Stimulated activated CD4-positive, alpha-beta T cell treated with anti-CD3 and anti-CD28 coated beads, Interleukin-4, amount 100 ng/mL, for 48 hours (primary cell): ENCODE measurements at regions not wholly inside any gene's neighbourhood (a gene's known extent, or its start where the extent isn't known, plus 50 kb on each side); places are given as distances from the start of the nearest gene placed in this dataset.

Source experiments
- DNase-seq, 2 donors: peaks; one replicate each; pipeline ENCODE4 v3.0.0-alpha.2; 2020; ENCODE audit warnings: low read depth in 2 of 2

DNA sequence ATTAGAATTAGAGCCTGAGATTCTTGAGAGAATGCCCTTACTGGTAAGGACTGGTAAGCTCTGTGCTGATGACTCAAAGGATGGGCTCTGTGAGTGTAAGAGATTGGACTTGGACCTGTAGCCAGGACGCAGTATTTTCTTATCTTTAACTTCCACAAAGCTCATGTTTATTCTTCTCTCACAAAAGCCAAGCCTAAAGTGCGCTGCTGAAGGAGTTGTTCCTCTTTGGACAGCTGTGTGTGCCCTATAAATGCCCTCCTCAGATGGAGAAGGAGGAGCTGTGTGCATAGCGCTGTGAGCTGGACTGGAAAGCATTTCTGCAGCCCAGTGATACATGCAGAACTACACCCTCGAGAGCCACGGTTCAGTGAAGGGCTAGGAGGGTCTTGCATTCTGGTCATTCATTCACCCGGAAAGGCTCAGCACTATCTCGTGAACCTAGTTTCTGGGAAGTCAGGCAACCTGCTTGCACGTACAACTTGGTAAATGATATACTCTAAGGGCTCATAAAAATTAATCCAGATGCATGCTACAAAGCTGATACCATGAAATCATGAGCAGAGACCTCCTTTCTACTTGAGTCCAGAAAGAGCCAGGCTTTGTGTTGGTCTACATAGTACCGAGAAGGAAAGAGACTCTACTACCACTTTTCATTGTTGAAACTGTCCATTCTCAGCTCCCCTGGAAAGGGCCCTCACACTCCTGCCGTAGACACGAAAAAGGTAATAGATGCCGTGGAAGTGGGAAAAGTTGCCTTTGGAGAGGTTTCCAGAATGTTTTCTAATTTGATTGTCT is 103.0 kb upstream of the TBL1XR1 start:
- no peak for DNase-seq

DNA sequence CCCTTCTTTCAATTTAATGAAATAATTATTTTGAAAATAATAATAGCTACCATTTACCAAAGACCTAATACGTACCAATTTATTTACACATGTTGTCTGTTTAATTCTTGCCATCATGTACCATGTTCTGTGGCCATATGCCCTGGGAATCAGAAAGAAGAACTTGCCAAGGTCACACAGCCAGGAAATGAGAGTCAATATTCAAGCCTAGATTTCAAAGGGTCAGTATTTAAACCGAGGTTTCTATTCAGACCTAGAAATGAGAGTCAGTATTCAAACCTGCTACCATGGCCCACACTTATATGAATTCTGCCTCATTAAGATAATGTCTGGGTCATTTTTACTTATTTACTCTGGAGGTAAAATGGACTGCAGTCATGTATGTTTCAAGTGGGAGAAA is 103.6 kb upstream of the TBL1XR1 start:
- no peak for DNase-seq

DNA sequence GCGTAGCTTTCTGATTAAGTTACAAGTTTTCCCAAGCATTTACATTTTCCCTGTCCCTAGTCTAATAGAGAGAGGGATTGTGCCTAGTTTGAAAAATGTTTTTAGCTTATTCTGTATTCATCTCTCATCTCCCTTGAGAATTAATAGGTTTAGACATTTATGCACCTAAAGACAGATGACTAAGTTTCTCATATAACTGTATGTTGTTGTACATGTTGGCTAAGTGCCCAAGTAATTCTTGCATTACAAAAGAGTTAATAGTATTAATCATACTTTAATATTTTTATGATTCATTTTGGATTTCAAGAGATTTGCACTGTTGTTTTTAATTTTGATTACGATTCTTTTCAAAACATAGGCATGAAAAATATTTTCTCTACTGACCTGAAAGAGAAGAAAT is 109.0 kb upstream of the TBL1XR1 start:
- no peak for DNase-seq

DNA sequence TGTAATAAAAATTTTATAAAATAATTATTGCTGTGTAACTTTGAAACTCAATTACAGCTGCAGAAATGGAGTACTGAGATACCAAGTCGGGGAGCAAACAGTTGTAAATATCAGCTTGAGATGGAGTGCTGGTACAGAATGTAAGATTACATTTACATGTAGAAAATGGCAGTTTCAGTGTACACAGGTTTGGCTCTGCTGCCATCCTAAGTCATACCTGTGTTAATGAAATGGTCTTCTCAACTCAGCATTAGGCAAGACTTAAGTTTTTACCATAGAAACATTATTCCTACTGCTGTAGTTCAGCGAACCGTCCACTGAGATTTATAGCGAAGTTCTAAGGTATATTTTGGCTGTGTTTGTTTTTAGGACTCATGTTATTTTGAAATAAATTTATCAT is 110.1 kb upstream of the TBL1XR1 start:
- no peak for DNase-seq

DNA sequence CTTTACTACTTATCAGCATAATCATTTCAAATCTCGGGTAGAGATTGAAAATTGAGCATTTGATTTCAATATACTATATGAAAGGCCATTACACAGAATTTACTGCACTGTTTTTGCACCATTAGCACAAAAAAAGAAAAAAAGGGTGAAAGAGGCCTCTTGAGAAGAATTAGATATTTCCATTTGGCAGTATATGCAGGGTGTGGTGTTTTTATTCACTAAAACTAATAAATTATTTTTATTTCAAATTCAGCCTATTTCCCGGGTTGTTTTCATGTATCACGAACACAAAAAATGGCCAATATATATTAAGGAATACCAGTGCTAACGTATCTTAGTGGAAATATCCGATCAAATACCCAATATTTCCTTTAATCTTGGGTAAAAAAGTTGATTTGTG is 110.5 kb upstream of the TBL1XR1 start:
- no peak for DNase-seq

DNA sequence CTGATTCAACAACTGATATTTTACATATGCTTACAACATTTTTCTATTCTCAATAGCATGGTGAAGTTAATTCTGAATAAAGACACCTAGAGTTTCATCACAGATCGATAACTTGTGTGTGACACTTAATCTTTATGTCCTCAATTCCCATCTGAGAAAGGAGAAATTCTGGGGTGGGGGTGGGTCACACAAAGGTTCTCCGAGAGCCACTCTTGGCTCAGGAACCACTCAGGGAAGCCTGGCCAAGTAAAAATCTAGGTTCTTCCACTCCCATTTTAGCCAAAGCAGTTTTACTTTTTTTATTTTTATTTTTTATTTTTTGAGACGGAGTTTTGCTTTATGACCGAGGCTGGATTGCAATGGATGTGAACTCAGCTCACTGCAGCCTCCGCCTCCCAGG is 111.0 kb upstream of the TBL1XR1 start:
- no peak for DNase-seq

DNA sequence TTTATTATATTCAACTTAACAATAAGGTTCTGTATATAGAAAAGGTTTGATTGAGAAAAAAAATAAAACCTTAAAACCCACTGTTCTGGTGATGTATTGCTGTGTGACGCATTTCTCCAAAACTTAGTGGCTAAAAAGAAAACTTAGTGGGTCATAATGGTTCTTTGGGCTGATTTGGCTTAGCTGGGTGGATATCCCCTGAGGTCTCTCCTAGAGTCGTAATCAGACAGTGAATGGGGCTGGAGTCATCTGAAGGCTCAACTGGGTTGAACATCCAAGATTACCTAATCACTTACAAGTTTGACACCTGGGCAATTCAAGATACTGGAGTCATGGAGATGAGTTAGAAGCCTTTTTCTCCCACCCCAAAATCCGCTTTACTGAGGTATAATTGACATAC is 111.6 kb upstream of the TBL1XR1 start:
- DNase-seq = no peak

DNA sequence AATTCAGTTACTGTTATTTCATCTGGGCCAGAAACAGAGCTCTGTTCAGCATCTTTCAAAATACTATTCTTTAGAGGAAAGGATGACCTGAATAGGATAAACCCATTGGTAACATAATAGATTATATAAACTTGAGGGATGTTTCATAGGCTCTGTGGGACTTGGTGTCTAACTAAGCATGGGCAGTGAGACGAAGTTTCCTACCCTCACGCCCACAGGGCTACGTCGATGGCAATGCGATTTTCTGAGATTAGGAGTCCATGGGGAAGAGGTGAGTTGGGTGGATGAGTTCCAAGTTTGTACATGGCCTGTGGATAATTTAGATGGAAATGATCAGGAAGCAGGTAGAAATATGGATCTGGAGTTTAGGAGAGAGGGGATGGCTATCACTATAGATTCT is 115.2 kb upstream of the TBL1XR1 start:
- DNase-seq = no peak

DNA sequence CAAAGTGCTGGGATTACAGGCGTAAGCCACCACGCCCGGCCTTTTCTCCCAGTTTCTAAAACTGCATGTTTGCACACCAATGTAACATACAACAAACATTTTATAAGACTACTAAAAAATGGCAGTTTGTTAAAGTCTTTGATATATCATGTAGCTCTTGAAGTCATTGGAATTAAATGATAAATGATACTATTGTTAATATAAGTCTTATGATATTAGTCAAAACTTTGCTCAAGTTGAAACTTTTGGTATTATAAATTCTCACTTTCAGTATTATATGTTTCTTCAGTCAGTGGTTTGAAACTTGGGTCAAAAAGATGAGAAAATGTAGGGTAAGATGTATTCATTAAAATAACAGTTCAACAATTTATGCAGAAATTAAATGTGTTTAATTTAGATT is 117.6 kb upstream of the TBL1XR1 start:
- no peak for DNase-seq

DNA sequence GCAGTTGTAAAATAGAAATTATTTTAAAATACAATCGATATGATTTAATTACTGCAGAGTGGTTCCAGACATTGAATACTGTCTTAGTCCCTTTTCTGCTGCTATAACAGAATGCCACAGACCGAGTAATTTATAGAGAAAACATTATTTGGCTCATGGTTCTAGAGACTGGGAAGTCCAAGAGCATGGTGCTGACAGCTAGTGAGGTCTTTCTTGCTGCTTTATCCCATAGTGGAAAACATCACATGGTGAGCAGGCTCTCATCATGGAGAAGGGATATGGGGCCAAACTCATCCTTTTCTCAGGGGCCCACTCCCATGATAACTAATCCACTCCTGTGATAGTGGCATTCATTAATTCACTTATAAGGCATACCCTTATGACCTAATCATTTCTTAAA is 120.0 kb upstream of the TBL1XR1 start:
- no peak for DNase-seq

DNA sequence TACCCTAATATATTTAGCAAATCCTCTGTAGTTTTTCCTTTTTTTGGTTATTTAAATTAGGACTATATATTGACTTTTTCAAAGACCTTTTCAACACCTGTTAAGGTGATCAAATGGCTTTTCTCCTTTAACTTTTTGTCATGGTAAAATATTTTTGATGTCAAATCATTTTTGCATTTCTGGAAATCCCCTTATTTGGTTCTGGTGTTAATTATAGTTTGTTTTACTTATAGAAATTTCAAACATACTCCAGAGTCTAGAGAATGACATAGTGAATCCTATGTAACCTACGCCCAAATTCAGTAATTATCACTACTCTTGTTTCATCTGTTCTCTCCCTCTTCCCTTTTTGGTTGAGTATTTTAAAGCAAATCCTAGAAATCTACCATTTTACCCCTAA is 121.3 kb upstream of the TBL1XR1 start:
- DNase-seq = no peak

DNA sequence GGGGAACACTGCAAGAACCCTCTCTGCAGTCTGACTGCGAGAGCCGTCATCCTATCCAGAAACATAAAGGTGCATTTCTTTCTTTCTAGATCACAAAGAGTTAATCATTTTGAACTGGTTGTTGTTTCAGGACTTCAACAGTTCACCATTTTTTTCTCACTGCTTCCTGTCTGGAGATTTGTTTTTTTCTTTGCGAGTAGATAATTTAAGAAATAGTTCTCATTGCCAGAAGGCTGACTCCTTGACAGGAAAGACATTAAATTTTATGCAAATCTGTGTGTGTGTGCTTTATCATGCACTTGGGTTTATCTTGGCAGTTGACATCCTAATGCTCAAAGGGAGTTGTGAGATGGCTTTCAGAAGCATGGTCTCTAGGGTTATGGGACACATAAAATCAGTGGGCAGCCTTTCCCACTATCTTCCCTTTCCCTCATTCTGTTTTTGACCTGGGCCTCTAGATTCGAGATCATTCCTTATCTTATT is 123.5 kb upstream of the TBL1XR1 start:
- no peak for DNase-seq

DNA sequence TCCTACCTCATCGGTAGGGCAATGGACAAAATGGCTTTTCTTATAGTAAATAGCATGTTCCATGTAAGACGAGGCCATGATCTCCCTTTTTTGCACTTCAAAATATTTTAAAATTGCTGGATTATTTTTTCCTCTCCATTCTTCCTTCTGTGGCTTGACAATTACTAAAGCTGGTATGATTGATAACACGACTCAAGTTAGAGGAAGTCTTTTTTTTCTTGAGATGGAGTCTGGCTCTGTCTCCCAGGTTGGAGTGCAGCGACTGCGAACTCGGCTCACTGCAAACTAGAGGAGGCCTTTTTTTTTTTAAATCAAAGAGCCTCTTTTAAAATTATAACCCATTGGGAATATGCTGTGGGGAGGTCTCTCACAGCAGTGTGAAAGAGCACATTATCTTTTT is 124.5 kb upstream of the TBL1XR1 start:
- DNase-seq = no peak

DNA sequence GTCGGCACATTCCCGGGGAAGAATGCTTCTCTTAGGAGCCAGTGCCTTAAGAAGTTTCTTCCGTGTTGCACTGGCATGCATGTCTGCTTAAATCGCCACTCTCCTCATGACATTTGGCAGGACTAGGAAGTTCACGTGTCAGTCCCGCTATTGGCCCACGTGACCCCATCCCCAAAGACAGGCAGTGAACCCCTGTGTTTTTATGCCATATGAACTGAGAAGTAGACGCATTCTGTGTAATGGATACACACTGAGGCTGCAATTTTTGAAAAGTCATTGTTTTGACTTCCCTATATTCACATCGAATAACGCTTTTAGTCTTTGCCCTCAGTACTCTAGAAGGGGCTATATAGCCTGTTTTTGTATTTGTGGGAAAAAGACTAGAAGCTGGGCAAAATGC is 125.6 kb upstream of the TBL1XR1 start:
- no peak for DNase-seq

DNA sequence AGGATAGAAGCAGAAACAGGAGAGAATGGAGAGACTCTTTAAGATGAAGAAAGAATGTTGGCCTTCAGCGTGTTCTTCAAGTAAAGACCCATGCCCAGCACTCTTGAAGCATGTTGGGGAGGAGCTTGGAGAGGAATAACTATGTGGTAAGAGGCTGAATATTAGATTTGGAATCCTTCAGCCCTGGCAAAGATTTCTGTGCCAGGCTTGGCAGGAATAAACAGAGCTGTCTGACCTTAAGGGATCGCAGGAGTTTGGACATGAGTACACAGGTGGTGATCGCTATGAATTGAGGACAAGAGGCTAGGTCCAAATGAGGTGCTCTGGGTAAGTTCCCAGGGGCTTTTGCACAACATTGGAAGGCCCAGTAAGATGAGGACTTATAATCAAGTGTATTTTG is 132.6 kb upstream of the TBL1XR1 start:
- no peak for DNase-seq

DNA sequence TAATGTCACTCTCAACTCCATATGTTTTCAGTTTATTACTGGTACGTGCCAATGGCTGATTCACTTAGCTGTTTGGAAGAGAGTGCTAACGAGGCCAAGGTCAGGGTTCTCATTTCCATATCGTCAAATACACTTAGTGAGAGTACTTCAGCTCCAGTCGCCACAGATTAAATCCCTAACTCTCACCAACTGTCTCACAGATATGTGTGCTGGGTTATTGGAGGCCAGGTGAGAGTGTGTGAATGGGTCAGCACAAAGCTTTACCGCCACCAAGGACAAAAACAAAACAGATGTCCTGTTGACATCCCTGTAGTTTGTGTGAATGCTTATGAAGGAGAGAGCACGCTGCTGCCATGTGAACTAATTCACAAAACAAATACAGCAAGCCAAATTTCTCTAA is 133.5 kb upstream of the TBL1XR1 start:
- no peak for DNase-seq

DNA sequence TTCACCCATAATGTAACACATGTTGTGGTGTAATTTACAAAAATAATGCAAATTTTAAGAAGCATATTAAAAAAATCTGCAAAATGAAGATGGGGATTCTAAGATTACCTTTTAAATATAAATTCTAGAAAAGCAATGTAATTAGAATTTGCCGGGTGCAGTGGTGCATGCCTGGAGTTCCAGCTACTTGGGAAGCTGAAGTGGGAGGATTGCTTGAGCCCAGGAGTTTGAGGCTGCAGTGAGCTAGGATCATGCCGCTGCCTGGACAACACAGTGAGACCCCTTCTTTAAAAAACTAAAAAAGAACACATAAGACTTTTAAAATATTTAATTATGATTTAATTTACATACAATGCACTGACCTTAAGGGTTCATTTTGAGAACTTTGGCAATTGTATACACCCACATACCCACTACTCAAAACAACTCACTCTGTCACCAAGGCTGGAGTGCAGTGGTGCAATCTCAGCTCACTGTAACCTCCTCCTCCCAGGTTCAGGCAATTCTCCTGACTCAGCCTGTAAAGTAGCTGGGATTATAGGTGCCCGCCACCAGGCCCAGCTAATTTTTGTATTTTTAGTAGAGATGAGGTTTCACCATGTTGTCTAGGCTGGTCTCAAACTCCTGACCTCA is 134.0 kb upstream of the TBL1XR1 start:
- DNase-seq = no peak

DNA sequence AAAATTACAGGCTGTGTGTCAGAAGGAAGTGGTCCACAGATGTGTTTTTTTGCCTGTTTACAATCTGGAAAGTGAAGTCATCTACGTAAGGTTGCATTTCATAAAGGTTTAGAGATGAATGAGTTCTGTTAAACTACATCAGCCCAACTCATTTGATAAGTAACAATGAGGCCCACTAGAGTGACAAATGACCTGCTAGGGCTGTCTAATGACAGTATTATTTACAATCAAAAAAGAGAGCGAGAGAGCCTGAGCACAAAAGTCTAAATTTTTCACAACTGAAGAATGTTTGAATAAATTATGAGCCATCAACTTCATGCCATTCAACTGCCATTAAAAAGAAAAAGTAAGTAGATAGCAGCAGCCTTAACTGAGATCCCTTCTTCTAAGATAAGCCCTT is 135.7 kb upstream of the TBL1XR1 start:
- DNase-seq = no peak

DNA sequence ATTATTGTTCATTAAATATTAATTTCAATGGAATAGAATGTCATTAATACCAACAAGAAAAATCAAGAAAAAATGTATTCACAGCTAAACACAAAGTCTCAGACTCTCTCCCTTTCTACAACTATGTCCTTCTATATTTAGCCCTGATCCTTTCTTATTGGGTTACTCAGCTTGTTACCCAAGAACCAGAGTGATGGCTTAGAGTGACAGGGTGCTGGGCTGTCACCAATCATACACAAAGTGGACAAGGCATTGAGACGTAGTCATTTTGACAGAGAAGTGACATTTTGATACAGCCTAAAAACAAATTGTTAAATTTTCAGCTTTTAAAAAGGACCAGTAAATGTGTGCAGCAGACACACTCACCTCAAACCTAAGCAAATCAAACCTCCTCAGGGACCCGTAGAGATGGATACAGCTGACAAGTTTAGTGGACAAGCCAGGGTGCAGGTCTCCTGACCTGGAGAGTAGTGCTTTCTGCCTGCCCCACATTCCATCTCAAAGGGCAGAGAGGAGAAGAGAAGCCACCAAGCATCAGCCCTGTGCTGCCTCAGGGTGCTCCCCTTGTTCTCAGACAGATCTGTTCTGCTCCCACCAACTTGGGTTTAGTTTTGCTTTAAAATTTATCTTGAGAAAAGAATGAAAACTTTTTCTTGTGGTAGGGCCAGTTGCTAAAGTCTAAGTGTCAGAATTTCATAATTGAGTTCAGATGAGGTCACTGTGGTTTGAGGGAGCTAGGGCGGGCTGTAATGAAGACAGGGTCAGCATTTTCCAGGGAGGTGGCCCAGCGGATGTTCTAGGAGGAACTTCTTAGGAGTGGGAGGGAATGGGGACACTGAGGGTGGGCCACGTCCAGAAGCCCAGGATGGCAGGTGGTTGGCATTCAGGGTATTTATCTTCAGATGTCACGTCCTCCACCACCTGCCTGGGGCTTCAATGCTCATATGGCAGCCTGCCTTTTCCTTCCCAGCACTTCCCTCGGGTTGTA is 136.5 kb upstream of the TBL1XR1 start:
- DNase-seq = no peak

DNA sequence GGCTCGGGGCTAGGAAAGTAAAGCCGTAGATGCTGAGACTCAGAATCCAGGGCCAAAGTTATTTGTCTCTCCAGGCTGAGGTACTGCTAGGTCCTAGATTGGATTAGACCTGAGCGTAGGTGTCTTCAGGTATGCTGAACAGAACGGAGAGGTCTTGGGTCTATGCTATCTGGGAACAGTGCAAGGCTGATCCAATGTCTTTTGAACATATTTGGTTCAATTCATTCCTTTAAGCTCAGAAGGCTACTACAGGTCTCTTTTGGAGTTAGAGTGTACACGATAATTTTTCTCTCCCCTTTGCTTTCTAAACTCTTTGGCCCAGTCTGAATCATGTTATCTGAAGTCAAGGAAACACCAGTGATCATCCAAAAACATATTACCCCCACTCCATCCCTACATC is 137.5 kb upstream of the TBL1XR1 start:
- DNase-seq = no peak

DNA sequence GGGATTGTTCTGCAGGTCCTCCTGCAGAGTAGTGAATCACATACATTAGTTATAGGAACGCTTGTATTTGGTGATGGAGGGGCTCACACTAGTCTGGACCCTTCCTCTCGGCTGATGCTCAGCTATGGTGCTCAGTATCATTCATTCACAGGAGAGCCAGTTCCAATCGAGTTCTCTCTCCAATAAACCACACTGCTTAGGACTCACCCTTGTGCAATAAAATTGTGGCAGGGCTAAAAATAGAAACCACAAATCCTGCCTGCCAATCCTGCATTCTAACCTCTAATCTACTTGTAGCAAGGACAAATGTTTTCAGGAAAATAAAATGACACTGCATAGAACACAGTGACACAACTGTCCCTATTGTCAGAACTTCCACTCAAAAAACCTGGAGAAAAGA is 138.4 kb upstream of the TBL1XR1 start:
- DNase-seq = no peak

DNA sequence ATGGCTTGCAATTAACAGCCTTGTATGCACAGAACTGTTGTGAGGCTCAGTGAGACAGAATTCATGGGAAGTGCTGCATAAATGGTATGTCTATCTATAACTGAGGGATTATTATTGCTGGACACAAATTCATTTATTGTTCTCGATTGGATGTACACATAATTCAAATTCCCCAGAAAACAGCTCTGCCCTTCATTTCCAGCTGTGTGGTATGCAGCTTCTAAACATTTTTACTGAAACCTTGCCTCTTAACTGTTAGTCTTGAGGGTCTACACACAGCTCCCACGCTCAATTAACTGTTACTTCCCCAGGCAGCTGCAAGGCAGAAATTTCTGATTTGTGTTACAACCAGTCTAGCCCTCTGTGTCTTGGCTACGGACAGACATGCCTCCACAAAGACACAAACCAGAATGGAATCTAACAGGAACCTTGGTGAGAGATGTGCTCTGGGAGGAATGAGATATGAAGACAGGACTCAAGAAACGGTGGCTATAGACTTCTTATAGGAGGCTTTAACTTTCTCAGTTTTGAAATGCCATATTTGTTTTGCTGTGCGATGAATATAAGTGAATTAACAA is 139.7 kb upstream of the TBL1XR1 start:
- no peak for DNase-seq
